B cell (primary cell): ENCODE measurements at regions not wholly inside any gene's neighbourhood (a gene's known extent, or its start where the extent isn't known, plus 50 kb on each side); places are given as distances from the start of the nearest gene placed in this dataset.

Experiments used
- CTCF ChIP-seq: fragments of 200-600 bp; IDR thresholded peaks from one replicate; pipeline ENCODE4 v1.8.0; 2022; ENCODE audit warnings: antibody characterized with exemption, mild to moderate bottlenecking
- EZH2 ChIP-seq: IDR thresholded peaks from 2 replicates; pipeline ENCODE4 v1.6.1; 2012; ENCODE audit warnings: borderline replicate concordance, low read depth, mild to moderate bottlenecking, moderate library complexity, low read length; ENCODE audit not compliant: insufficient read depth, poor library complexity, severe bottlenecking

- TF ChIP-seq CTCF, result no peak
- TF ChIP-seq EZH2, result no peak
Measured at GRCh38 chr6:147660334-147661311, 152.1 kb downstream of the SAMD5 start.
